Ascending aorta (tissue), 2 donors: ENCODE measurements at regions not wholly inside any gene's neighbourhood (a gene's known extent, or its start where the extent isn't known, plus 50 kb on each side); places are given as distances from the start of the nearest gene placed in this dataset.

ENCODE experiments used
- DNase-seq, 2 donors: peaks; one replicate each; pipeline ENCODE4 v3.0.0-alpha.2; 2019; ENCODE audit warnings: low spot score in 2 of 2
- H3K27ac ChIP-seq, 2 donors: fragments of 200-600 bp; sonication (generic); one replicate each; pipeline ENCODE4 v1.5.1; 2016 to 2017; ENCODE audit warnings: mild to moderate bottlenecking in 1 of 2
- H3K27me3 ChIP-seq: fragments of 200-600 bp; sonication (generic); one replicate; pipeline ENCODE4 v1.5.1; 2017
- H3K36me3 ChIP-seq, 2 donors: fragments of 200-600 bp; sonication (generic); one replicate each; pipeline ENCODE4 v1.5.1; 2016
- H3K4me1 ChIP-seq, 2 donors: fragments of 200-600 bp; sonication (generic); one replicate each; pipeline ENCODE4 v1.5.1; 2016 to 2017; ENCODE audit warnings: mild to moderate bottlenecking in 1 of 2
- H3K4me3 ChIP-seq, 2 donors: fragments of 200-600 bp; sonication (generic); one replicate each; pipeline ENCODE4 v1.5.1; 2016 to 2017; ENCODE audit warnings: mild to moderate bottlenecking in 1 of 2
- H3K9me3 ChIP-seq, 2 donors: fragments of 200-600 bp; sonication (generic); one replicate each; pipeline ENCODE4 v1.5.1; 2016
- intact Hi-C: fragments of 100-400 bp; cut with DNase I; formaldehyde crosslinking; loops from one replicate; pipeline ENCODE4 v1.15.1; 2023
- TF ChIP-seq, protein P1 (sequence below), 3 experiments: fragments of 200-600 bp in 2 of 3; fragments of 450-650 bp in 1 of 3; sonication (generic) in 2 of 3; IDR thresholded peaks; one replicate each; pipeline ENCODE4 v1.5.1; 2016 to 2019; ENCODE audit warnings: antibody characterized with exemption in 3 of 3, mild to moderate bottlenecking in 1 of 3, moderate library complexity in 1 of 3

DNA sequence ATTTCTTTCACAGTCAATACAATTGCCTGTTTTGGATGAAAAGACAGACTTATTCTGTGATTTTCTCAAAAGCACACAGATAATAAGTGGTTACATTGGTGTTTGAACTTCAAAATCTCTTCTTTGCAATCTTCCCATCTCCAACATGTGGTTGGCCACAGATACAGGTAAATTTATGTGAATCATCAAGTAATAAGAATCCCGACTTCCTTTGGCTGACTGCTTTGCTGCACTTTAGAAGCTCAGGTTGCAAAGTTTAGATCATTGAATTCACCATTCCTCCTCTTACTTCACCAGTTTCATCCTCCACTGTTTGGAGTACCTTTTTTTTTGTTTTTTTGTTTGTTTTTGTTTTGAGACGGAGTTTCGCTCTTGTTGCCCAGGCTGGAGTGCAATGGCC, 56.5 kb upstream of the ADRB2 start:
- TF ChIP-seq, protein P1, sequence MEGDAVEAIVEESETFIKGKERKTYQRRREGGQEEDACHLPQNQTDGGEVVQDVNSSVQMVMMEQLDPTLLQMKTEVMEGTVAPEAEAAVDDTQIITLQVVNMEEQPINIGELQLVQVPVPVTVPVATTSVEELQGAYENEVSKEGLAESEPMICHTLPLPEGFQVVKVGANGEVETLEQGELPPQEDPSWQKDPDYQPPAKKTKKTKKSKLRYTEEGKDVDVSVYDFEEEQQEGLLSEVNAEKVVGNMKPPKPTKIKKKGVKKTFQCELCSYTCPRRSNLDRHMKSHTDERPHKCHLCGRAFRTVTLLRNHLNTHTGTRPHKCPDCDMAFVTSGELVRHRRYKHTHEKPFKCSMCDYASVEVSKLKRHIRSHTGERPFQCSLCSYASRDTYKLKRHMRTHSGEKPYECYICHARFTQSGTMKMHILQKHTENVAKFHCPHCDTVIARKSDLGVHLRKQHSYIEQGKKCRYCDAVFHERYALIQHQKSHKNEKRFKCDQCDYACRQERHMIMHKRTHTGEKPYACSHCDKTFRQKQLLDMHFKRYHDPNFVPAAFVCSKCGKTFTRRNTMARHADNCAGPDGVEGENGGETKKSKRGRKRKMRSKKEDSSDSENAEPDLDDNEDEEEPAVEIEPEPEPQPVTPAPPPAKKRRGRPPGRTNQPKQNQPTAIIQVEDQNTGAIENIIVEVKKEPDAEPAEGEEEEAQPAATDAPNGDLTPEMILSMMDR (IDR thresholded peaks at IDR 0.05): no peak
- Histone ChIP-seq H3K36me3 (no peaks in the 10 kb centered on the region), H3K27me3 (no peaks in the 10 kb centered on the region), H3K27ac (no peak overlapping the region), H3K9me3 (no peaks in the 10 kb centered on the region), H3K4me3 (no peak overlapping the region), H3K4me1 (no peaks in the 10 kb centered on the region)
- DNase-seq: no peak
- intact Hi-C loops: no loop called here

DNA sequence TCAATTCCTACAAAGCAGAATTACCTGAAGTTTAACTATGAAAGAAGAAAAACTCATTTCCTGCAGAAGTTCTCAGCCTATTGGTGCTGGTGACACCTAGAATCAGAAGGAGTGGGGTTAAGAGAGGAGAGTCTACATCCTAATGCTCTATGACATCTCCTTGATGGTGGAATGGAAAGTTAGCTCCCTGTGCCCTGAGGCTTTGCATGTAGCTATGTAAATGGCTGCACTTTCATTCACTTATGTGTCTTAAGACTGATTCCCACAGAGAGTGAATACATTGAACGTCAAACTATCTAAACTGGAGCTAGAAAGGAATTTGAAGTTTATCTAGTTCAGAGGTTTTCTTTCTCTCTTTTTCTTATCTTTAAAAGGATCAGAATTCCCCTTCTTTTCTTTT, 52.1 kb upstream of the ADRB2 start:
- no peaks in the 10 kb centered on the region for H3K9me3 ChIP-seq
- H3K27me3 ChIP-seq: no peaks in the 10 kb centered on the region
- TF ChIP-seq, protein P1 (IDR thresholded peaks at IDR 0.05): no peak
- intact Hi-C loops: no loop called here
- no peaks in the 10 kb centered on the region for H3K4me1 ChIP-seq
- no peak overlapping the region for H3K4me3 ChIP-seq
- H3K27ac ChIP-seq: no peak overlapping the region
- no peaks in the 10 kb centered on the region for H3K36me3 ChIP-seq
- DNase-seq: no peak

DNA sequence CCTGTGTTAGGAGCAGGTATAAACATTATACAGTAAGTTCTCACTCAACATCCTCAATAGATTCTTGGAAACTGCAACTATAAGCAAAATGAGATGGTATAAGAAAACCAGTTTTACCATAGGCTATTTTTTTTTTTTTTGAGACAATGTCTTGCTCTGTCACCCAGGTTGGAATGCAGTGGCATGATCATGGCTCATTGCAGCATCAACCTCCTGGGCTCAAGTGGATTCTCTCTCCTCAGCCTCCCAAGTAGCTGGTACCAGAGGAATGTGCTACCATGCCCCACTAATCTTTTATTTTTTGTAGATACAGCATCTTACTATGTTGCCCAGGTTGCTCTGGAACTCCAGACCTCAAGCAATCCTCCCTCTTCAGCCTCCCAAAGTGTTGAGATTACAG, 50.1 kb upstream of the ADRB2 start:
- TF ChIP-seq, protein P1 (IDR thresholded peaks at IDR 0.05): no peak
- Histone ChIP-seq H3K36me3 (no peaks in the 10 kb centered on the region), H3K9me3 (no peaks in the 10 kb centered on the region), H3K4me3 (no peak overlapping the region), H3K27ac (no peak overlapping the region), H3K4me1 (no peaks in the 10 kb centered on the region), H3K27me3 (no peaks in the 10 kb centered on the region)
- intact Hi-C loops: no loop called here
- no peak for DNase-seq
